Duodenal mucosa (tissue), 2 donors: ENCODE measurements at regions not wholly inside any gene's neighbourhood (a gene's known extent, or its start where the extent isn't known, plus 50 kb on each side); places are given as distances from the start of the nearest gene placed in this dataset.
"Not testable (repeated sequence)": the region's sequence is repeated elsewhere in the genome, so short reads cannot be mapped to it uniquely, and the experiment has no call there.

Source experiments
- H3K27ac ChIP-seq: one replicate; pipeline ENCODE4 v1.7.0; 2013; ENCODE audit warnings: low read depth, low read length
- H3K27me3 ChIP-seq, 2 donors: one replicate each; pipeline ENCODE4 v1.7.0; 2013; ENCODE audit warnings: low read length in 2 of 2, control low read depth in 1 of 2; ENCODE audit not compliant: insufficient read depth in 2 of 2, control insufficient read depth in 1 of 2
- H3K36me3 ChIP-seq, 2 donors: one replicate each; pipeline ENCODE4 v1.7.0; 2013; ENCODE audit warnings: low read length in 2 of 2, control low read depth in 1 of 2; ENCODE audit not compliant: insufficient read depth in 2 of 2, control insufficient read depth in 1 of 2
- H3K4me1 ChIP-seq, 2 donors: one replicate each; pipeline ENCODE4 v1.7.0; 2013; ENCODE audit warnings: low read length in 2 of 2, control low read depth in 1 of 2; ENCODE audit not compliant: insufficient read depth in 2 of 2, control insufficient read depth in 1 of 2
- H3K4me3 ChIP-seq, 2 donors: one replicate each; pipeline ENCODE4 v1.7.0; 2013; ENCODE audit warnings: low read length in 2 of 2, low read depth in 1 of 2
- H3K9ac ChIP-seq, 2 donors: one replicate each; pipeline ENCODE4 v1.7.0; 2013; ENCODE audit warnings: low read length in 2 of 2, low read depth in 1 of 2
- H3K9me3 ChIP-seq, 2 donors: one replicate each; pipeline ENCODE4 v1.7.0; 2013; ENCODE audit warnings: low read length in 2 of 2, control low read depth in 1 of 2; ENCODE audit not compliant: control insufficient read depth in 1 of 2

DNA sequence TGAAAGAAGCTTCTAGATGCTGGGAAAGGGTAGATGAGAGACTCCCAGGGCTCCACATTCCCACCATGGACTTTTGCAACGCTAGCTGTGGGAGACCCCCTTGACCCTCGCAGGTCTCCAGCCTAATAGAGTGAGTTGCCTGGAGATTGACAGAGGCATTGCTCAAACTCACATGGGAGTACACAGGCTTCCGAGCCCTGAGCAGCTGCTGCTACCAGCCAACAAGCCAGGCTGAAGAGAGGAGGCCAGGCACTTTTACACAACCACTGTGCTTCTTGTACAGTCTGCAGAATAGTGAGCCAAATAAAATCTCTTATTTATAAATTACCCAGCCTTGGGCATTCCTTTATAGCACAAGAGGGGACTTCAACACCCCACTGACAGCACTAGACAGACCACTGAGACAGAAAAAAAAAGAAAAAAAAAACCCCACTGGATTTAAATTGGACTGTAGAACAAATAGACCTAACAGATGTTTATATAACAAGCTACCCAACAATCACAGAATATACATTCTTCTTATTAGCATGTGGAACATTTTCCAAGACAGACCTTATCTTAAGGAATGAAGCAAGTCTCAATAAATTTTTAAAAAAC, 146.2 kb downstream of the ZFAND4 start:
- Histone ChIP-seq H3K27me3 (no peaks in the 10 kb centered on the region), H3K27ac (no peak overlapping the region), H3K9me3 (no peaks in the 10 kb centered on the region), H3K4me3 (no peak overlapping the region), H3K4me1 (no peaks in the 10 kb centered on the region), H3K36me3 (no peaks in the 10 kb centered on the region), H3K9ac (no peak overlapping the region)

DNA sequence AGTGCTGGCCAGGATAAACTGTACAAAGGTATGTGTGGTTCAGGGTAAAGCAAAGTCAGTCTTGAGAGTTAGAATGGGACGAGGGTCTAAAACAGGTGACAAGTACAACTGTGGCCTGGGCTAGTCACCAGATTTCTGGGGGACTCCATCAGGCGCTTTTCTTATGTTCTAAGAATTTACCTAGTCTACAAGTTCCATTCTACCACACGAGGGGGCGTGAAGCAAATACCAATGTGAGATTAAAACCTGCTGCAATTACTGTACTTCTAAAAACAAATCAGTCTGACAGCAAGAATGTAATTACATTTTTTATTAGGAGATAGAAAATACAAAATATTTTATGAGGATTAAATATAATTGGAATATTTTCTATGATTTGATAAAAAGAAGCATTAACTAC, 146.5 kb downstream of the ALOX5 start:
- H3K36me3 ChIP-seq = no peaks in the 10 kb centered on the region
- no peaks in the 10 kb centered on the region for H3K4me1 ChIP-seq
- no peak overlapping the region for H3K4me3 ChIP-seq

DNA sequence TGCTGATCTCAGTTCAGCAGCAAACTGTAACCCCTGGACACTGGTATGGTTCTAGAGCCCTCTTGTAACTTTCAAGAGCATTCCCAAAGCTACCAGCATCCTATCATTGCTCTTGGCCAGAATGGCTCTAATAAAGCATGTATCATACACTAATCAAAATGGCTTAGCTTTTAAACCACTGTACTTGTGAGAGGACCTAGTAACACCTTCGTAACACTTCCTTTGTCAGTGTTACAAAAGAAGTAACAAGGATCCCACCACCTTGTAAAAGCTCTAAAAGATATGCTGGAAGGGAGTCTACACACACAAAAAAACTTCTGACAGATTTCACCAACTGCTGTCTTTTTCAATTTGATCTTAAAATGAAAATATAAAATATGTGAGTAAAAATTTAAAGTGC, 144.7 kb downstream of the ALOX5 start:
- Histone ChIP-seq H3K4me1 (no peaks in the 10 kb centered on the region), H3K9ac (no peak overlapping the region), H3K4me3 (no peak overlapping the region), H3K9me3 (no peaks in the 10 kb centered on the region), H3K27me3 (no peaks in the 10 kb centered on the region), H3K36me3 (no peaks in the 10 kb centered on the region), H3K27ac (no peak overlapping the region)

More for the DNA sequence above, 146.5 kb downstream of the ALOX5 start:
- Histone ChIP-seq H3K9me3 (no peaks in the 10 kb centered on the region), H3K27ac (no peak overlapping the region), H3K27me3 (no peaks in the 10 kb centered on the region), H3K9ac (no peak overlapping the region)

DNA sequence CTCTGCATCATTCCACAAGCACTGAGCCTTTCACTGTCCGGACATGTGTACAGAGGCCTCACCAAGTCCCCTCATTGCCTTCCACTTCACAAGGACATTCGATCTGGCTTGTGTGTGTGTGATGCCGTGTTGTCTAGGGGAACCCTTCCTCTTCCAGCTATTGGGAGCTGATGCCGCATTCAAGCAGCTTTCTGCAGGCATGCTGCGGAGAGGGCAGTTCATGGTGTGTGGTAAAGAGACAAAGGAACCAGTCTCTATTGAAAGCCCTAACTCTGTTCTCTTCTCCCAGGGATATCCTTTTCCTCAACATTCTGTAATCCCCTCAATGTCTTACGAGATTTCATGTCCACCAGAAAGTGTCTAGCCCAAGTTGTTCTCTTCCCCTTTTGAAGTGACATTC, 141.6 kb downstream of the ALOX5 start:
- Histone ChIP-seq H3K4me1 (no peaks in the 10 kb centered on the region), H3K4me3 (no peak overlapping the region), H3K27me3 (no peaks in the 10 kb centered on the region), H3K9ac (no peak overlapping the region), H3K9me3 (no peaks in the 10 kb centered on the region), H3K27ac (no peak overlapping the region), H3K36me3 (no peaks in the 10 kb centered on the region)

DNA sequence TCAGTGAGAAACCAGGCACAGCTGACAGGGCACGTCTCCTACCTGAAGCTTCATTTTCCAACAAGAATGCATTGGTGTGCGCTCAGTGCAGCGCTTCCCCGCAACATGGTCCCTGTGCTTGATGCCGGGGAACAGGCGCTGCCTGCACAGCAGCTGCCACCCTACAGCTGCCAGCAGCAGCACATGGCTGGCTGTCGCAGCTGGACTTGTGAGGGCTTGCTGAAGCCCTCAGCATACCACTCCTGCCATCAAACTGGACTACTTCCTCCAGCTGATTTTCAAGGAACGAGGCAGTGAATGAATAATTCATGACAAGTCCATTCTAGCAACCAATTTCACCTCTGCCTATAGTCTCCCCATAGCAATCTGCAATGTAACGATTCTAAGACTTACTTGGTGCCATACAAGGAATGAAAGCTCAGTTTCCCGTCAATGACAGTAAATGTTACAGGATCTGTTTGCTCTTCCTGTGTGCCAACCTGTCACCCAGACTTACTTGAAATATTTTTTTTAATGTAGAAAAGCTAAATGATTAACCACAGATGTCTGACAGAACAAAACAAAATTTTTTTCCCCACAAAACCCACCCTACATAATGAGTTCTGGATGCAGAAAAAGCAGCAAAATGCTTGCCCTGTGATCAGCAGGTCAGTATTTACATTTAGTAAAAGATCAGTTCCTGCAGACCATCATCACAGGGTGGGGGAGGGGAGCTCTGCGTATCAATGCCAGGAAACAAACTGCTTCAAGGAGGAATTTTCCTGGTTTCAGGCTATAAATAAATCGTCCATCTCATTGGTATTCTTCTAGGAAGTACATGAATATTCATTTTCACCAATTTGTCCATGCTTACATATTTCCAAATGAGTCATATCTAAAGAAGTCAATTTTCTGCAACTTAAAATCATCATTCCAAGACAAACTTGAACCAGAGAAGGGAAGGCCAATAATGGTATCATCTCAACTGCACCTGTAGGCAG, 140.6 kb downstream of the ALOX5 start:
- H3K9ac ChIP-seq = no peak overlapping the region

DNA sequence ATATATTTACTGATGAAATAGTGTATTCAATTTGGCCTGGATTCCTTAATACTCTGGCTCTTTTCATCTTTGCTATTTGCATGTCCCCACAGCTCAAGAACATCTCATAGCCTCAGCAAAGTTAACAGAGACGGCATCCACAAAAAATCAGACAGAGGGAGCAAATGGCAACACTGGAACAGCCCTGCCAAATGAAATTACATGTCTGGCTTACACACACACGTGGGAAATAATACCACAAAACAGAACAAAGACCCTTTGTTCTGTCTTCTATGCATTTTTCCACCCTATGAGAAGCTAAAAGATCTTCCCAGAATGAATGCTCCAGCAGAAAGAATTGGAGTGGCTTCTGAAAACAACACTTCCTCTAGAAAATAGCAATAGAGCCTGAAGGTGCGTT, 139.5 kb downstream of the ALOX5 start:
- Histone ChIP-seq H3K36me3 (no peaks in the 10 kb centered on the region), H3K9ac (no peak overlapping the region), H3K4me1 (no peaks in the 10 kb centered on the region), H3K27me3 (no peaks in the 10 kb centered on the region), H3K27ac (no peak overlapping the region), H3K4me3 (no peak overlapping the region), H3K9me3 (no peaks in the 10 kb centered on the region)

More for the DNA sequence above, 140.6 kb downstream of the ALOX5 start:
- Histone ChIP-seq H3K27ac (no peak overlapping the region), H3K36me3 (no peaks in the 10 kb centered on the region), H3K4me1 (no peaks in the 10 kb centered on the region), H3K4me3 (no peak overlapping the region), H3K27me3 (no peaks in the 10 kb centered on the region), H3K9me3 (no peaks in the 10 kb centered on the region)

DNA sequence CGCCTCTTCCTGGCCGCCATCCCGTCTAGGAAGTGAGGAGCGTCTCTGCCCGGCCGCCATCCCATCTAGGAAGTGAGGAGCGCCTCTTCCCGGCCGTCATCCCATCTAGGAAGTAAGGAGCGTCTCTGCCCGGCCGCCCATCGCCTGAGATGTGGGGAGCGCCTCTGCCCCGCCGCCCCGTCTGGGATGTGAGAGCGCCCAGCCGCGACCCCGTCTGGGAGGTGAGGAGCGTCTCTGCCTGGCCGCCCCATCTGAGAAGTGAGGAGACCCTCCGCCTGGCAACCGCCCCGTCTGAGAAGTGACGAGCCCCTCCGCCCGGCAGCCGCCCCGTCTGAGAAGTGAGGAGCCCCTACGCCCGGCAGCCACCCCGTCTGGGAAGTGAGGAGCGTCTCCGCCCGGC, 137.9 kb downstream of the ALOX5 start:
- not testable (repeated sequence) for H3K27ac ChIP-seq, H3K36me3 ChIP-seq, H3K4me1 ChIP-seq, H3K9ac ChIP-seq, H3K27me3 ChIP-seq, H3K9me3 ChIP-seq, H3K4me3 ChIP-seq

DNA sequence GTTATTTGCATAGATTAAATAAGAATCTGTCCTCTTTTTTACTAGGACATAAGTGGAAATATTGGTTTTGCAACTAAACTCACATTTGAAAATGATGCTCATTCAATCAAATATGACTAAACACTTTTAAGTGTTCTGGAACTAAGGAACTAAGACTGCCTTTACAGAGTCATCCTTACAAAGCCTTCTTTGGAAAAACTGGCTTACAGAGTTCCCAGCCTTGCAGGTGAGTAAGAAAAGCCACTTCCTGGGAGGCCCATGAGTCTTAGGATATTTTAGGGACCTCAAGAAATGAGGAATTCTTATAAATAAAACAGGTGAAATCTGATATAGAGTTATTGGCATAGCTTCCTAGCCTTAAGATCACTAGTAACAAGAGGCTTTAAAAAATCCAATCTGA, 135.5 kb downstream of the ALOX5 start:
- Histone ChIP-seq H3K9me3 (no peaks in the 10 kb centered on the region), H3K4me1 (peaks cover 0 to 2% of the 10 kb centered on the region in 2 donors), H3K27me3 (no peaks in the 10 kb centered on the region), H3K4me3 (no peak overlapping the region), H3K27ac (no peak overlapping the region), H3K9ac (no peak overlapping the region), H3K36me3 (no peaks in the 10 kb centered on the region)

DNA sequence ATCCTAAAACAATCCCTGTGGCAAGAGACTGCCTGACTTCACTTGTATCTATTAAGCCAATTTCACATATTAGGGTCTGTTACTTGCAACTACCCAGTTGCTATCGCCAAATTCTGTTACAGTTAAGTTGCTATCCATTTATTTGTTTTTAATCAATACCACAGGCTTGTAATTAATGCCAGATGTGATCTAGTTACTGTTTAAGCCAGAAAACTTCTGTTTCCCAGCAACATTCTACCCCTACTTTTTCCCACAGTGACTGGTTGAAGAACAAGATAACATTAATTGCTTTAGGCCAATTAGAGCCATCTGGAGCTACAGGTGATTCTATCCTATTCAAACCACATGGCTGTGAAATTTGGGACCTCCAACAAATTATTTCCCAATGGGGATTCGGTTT, 131.3 kb downstream of the ALOX5 start:
- Histone ChIP-seq H3K27ac (no peak overlapping the region), H3K9me3 (no peaks in the 10 kb centered on the region), H3K27me3 (no peaks in the 10 kb centered on the region), H3K36me3 (no peaks in the 10 kb centered on the region), H3K4me1 (peaks cover 0 to 2% of the 10 kb centered on the region in 2 donors), H3K9ac (no peak overlapping the region), H3K4me3 (no peak overlapping the region)

DNA sequence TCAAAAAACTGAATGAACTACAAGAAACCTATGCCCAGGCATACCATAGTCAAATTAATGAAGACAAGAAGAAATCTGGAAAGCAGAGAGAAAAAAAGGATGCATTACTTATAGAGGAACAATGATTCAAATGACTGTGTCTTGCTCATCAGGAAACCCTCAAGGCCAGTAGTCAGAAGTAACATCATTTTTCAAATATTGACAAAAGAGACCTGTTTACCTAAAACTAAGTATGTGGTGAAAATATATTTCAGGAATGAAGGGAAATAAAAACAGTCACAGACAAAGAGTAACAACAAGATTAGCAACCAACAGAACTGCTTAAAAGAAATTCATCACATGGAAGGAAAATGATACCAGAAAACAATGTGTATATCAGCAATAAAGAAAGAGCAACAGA, 128.4 kb downstream of the ALOX5 start:
- H3K27me3 ChIP-seq = no peaks in the 10 kb centered on the region
- H3K9me3 ChIP-seq = no peaks in the 10 kb centered on the region
- no peak overlapping the region for H3K27ac ChIP-seq
- H3K4me1 ChIP-seq = peaks cover 0 to 2% of the 10 kb centered on the region in 2 donors
- no peak overlapping the region for H3K9ac ChIP-seq
- H3K4me3 ChIP-seq = no peak overlapping the region
- H3K36me3 ChIP-seq = no peaks in the 10 kb centered on the region
